Kidney (tissue), 13 donors: ENCODE measurements at regions not wholly inside any gene's neighbourhood (a gene's known extent, or its start where the extent isn't known, plus 50 kb on each side); places are given as distances from the start of the nearest gene placed in this dataset.

Experiments used
- DNase-seq, 5 donors: peaks; one replicate each; pipeline ENCODE4 v3.0.0-alpha.2; 2013 to 2020
- FAIRE-seq: peaks from 2 replicates; lab custom pipeline; 2012; peaks lifted over from hg19 to GRCh38; lab: Jason Lieb, UNC
- H3K27ac ChIP-seq, 2 donors: one replicate each; pipeline ENCODE4 v1.7.0; 2013; ENCODE audit warnings: low read depth in 2 of 2, low read length in 2 of 2, inconsistent platforms in 1 of 2
- H3K27me3 ChIP-seq: one replicate; pipeline ENCODE4 v1.7.1; 2013; ENCODE audit warnings: low read length, inconsistent platforms; ENCODE audit not compliant: control insufficient read depth, insufficient read depth
- H3K36me3 ChIP-seq, 3 donors: one replicate each; pipeline versions ENCODE4 v1.7.0 to v1.7.1; 2013; ENCODE audit warnings: low read length in 3 of 3, control low read depth in 1 of 3, inconsistent platforms in 1 of 3; ENCODE audit not compliant: insufficient read depth in 3 of 3, control insufficient read depth in 2 of 3
- H3K4me1 ChIP-seq, 3 donors: one replicate each; pipeline versions ENCODE4 v1.7.0 to v1.7.1; 2013; ENCODE audit warnings: low read length in 3 of 3, inconsistent platforms in 1 of 3, low read depth in 1 of 3; ENCODE audit not compliant: control insufficient read depth in 2 of 3, insufficient read depth in 2 of 3
- H3K4me3 ChIP-seq, 3 donors: one replicate each; pipeline versions ENCODE4 v1.7.0 to v1.8.1; 2013; ENCODE audit warnings: low read length in 3 of 3, control low read depth in 1 of 3, inconsistent platforms in 1 of 3
- H3K9ac ChIP-seq, 3 donors: one replicate each; pipeline versions ENCODE4 v1.7.0 to v1.7.1; 2013; ENCODE audit warnings: low read length in 3 of 3, control low read depth in 1 of 3, inconsistent platforms in 1 of 3
- H3K9me3 ChIP-seq, 3 donors: one replicate each; pipeline versions ENCODE4 v1.7.0 to v1.7.1; 2013; ENCODE audit warnings: low read length in 3 of 3, control low read depth in 1 of 3, inconsistent platforms in 1 of 3; ENCODE audit not compliant: control insufficient read depth in 2 of 3, insufficient read depth in 1 of 3
- intact Hi-C: fragments of 100-400 bp; cut with DNase I; formaldehyde crosslinking; loops from one replicate; pipeline ENCODE4 v1.11.1; 2022
- TF ChIP-seq, protein P1 (sequence below): IDR thresholded peaks from 3 replicates; pipeline ENCODE4 v1.5.1; 2012; ENCODE audit warnings: mild to moderate bottlenecking, moderate library complexity, borderline replicate concordance; ENCODE audit not compliant: insufficient read depth; ENCODE audit errors: extremely low read depth
- donor health status: control.
- donor health status: control.
- donor health status: control.
- donor health status: control.
- donor health status: control.
- donor health status: DM: yes; HTN: yes; CAD: no.
- donor health status: Normal renal cell carcinoma (clear cell type).

- Histone ChIP-seq H3K4me1 (no peaks in the 10 kb centered on the region), H3K27ac (no peak overlapping the region), H3K27me3 (no peaks in the 10 kb centered on the region), H3K9ac (no peak overlapping the region), H3K4me3 (no peak overlapping the region), H3K9me3 (no peaks in the 10 kb centered on the region), H3K36me3 (no peaks in the 10 kb centered on the region)
- intact Hi-C loops: no loop called here
- TF ChIP-seq, protein P1, sequence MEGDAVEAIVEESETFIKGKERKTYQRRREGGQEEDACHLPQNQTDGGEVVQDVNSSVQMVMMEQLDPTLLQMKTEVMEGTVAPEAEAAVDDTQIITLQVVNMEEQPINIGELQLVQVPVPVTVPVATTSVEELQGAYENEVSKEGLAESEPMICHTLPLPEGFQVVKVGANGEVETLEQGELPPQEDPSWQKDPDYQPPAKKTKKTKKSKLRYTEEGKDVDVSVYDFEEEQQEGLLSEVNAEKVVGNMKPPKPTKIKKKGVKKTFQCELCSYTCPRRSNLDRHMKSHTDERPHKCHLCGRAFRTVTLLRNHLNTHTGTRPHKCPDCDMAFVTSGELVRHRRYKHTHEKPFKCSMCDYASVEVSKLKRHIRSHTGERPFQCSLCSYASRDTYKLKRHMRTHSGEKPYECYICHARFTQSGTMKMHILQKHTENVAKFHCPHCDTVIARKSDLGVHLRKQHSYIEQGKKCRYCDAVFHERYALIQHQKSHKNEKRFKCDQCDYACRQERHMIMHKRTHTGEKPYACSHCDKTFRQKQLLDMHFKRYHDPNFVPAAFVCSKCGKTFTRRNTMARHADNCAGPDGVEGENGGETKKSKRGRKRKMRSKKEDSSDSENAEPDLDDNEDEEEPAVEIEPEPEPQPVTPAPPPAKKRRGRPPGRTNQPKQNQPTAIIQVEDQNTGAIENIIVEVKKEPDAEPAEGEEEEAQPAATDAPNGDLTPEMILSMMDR: no peak
- DNase-seq: no peak
- FAIRE-seq: no peak
Measured at GRCh38 chr1:239636347-239636746, 250.0 kb downstream of the CHRM3 start.

DNA sequence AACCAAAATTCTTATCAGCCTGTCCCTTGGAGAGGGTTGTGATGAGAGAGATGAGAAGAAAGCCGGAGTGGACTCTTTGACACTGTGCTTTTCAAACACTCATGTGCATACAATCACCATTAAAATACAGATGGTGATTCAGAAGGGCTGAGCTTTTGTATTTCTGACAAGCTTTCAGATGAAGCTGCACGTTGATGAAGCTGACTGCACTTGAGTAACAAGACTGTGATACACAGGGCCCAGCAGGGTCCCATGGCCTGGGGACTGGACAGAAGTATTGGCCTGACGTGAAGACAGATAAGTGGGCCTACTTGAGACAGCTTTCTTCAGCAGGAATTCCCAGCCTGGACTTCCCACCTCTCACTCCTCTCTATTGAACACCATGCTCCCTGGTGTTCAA lies 258.2 kb downstream of the CHRM3 start:
- FAIRE-seq: no peak
- no peaks in the 10 kb centered on the region for H3K4me1 ChIP-seq
- no peak overlapping the region for H3K4me3 ChIP-seq
- TF ChIP-seq, protein P1: no peak
- intact Hi-C loops: no loop called here
- H3K27me3 ChIP-seq: no peaks in the 10 kb centered on the region
- no peak overlapping the region for H3K27ac ChIP-seq
- H3K9me3 ChIP-seq: no peaks in the 10 kb centered on the region
- no peaks in the 10 kb centered on the region for H3K36me3 ChIP-seq
- DNase-seq: no peak
- H3K9ac ChIP-seq: no peak overlapping the region

DNA sequence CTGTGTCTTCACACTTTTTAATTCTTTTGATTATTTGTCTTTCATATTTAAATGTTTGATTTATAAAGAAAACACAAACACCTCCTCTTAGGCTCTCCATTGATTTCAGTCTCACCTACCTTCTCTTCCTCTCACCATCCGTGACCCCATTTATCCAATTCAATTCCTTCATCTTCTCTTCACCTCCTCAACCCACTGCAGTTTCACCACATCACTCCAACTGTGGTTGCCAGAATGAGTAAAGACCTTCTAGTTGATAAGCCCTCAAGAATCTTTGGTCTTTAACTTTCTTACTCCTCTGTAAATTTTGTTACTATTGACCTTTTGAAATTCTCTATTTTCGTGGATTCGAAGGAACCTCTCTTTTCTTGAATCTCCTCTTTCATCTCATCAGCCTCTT lies 260.7 kb downstream of the CHRM3 start:
- no peaks in the 10 kb centered on the region for H3K9me3 ChIP-seq
- H3K27ac ChIP-seq: no peak overlapping the region
- H3K27me3 ChIP-seq: no peaks in the 10 kb centered on the region
- TF ChIP-seq, protein P1: no peak
- H3K4me3 ChIP-seq: no peak overlapping the region
- no peak overlapping the region for H3K9ac ChIP-seq
- no peaks in the 10 kb centered on the region for H3K36me3 ChIP-seq
- no peaks in the 10 kb centered on the region for H3K4me1 ChIP-seq
- FAIRE-seq (no peak), DNase-seq (no peak)
- intact Hi-C loops: no loop called here

DNA sequence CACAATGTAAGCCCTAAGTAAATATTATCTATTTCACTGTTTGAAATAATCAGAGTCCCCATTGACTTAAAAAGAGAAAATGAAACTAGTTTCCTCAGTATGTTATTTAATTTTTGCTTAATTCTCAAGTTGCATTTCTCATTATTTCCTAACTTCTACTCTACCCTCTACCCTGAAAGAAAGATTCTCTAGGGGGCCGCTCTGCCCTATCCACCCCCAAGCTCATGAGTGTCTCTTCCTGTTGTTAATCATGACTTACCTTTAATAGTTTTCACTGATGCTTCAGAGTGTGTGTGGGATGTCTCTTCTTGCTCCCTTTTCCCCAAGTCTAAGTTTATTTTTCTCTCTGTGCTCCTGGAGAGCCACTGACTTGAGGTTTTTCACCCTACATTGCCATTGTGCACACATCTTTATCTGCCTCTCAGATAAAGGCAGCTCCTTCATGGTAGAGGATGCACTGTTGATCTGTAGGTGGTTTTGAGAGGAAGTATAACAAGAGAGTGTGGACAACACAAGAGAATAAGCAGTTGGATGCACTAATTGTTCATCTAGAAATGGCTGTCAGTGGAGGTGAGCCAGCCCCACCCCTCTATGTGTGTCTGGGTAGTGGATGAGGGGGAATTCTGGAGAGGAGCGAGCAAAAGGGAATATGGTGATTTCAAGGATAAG lies 261.7 kb downstream of the CHRM3 start:
- H3K36me3 ChIP-seq: no peaks in the 10 kb centered on the region
- H3K27me3 ChIP-seq: no peaks in the 10 kb centered on the region
- no peak overlapping the region for H3K4me3 ChIP-seq
- H3K9ac ChIP-seq: no peak overlapping the region
- no peaks in the 10 kb centered on the region for H3K9me3 ChIP-seq
- DNase-seq (no peak), FAIRE-seq (no peak)
- no peak overlapping the region for H3K27ac ChIP-seq
- H3K4me1 ChIP-seq: no peaks in the 10 kb centered on the region
- TF ChIP-seq, protein P1: no peak
- intact Hi-C loops: no loop called here
